Breast epithelium (tissue), 3 donors: ENCODE measurements at regions not wholly inside any gene's neighbourhood (a gene's known extent, or its start where the extent isn't known, plus 50 kb on each side); places are given as distances from the start of the nearest gene placed in this dataset.

Experiments
- CTCF ChIP-seq, 3 donors: fragments of 450-650 bp; IDR thresholded peaks; one replicate each; pipeline ENCODE4 v1.5.1; 2016 to 2017; ENCODE audit warnings: antibody characterized with exemption in 3 of 3, mild to moderate bottlenecking in 3 of 3, moderate library complexity in 3 of 3
- POLR2A ChIP-seq: fragments of 450-650 bp; IDR thresholded peaks from one replicate; pipeline ENCODE4 v1.6.1; 2016; ENCODE audit warnings: antibody characterized with exemption, mild to moderate bottlenecking, moderate library complexity
- POLR2AphosphoS5 ChIP-seq, 3 donors: sonication (generic); formaldehyde crosslinking; IDR thresholded peaks; one replicate each; pipeline ENCODE4 v1.6.1; 2017; ENCODE audit warnings: antibody characterized with exemption in 3 of 3

GRCh38 chr22:49143812-49144211 lies 683.9 kb downstream of the BRD1 start:
- TF ChIP-seq CTCF (IDR thresholded peaks at IDR 0.05) (no peak), POLR2AphosphoS5 (IDR thresholded peaks at IDR 0.05) (no peak), POLR2A (no peak)
